GM18858 (cell line): ENCODE measurements at regions not wholly inside any gene's neighbourhood (a gene's known extent, or its start where the extent isn't known, plus 50 kb on each side); places are given as distances from the start of the nearest gene placed in this dataset.
A peak's percentile ranks its signal among the peaks of the same experiment; 100 is the strongest.

Experiments used
- ATAC-seq: cut with Tn5 transposase; IDR thresholded peaks from one replicate; pipeline ENCODE4 v1.9.1; 2021; ENCODE audit not compliant: unreplicated experiment

GRCh38 chr14:53478174-53478573 lies 325.1 kb upstream of the DDHD1 start:
- ATAC-seq, result no peak

GRCh38 chr14:53473480-53473879 lies 320.4 kb upstream of the DDHD1 start:
- ATAC-seq, result no peak

- ATAC-seq, result no peak
Observed at GRCh38 chr14:53472306-53472705, 319.2 kb upstream of the DDHD1 start.

GRCh38 chr14:53470351-53471043 lies 317.4 kb upstream of the DDHD1 start:
- ATAC-seq, result no peak

- no peak for ATAC-seq
Observed at GRCh38 chr14:53468876-53469275, 315.8 kb upstream of the DDHD1 start.

- ATAC-seq, result no peak
Observed at GRCh38 chr14:53464376-53464775, 311.3 kb upstream of the DDHD1 start.

GRCh38 chr14:53462931-53463778 lies 310.0 kb upstream of the DDHD1 start:
- ATAC-seq, result no peak

- no peak for ATAC-seq
Observed at GRCh38 chr14:53461858-53462257, 308.7 kb upstream of the DDHD1 start.

- ATAC-seq, result no peak
Observed at GRCh38 chr14:53460544-53460943, 307.4 kb upstream of the DDHD1 start.

- ATAC-seq, result no peak
Observed at GRCh38 chr14:53458368-53458814, 305.3 kb upstream of the DDHD1 start.

GRCh38 chr14:53456931-53457330 lies 303.8 kb upstream of the DDHD1 start:
- ATAC-seq, result no peak

GRCh38 chr14:53452005-53452673 lies 299.0 kb upstream of the DDHD1 start:
- no peak for ATAC-seq

- ATAC-seq, result no peak
Observed at GRCh38 chr14:53450871-53451270, 297.7 kb upstream of the DDHD1 start.

GRCh38 chr14:53448682-53449081 lies 295.6 kb upstream of the DDHD1 start:
- ATAC-seq, result no peak

- no peak for ATAC-seq
Observed at GRCh38 chr14:53444677-53445312, 291.7 kb upstream of the DDHD1 start.

GRCh38 chr14:53441789-53442188 lies 288.7 kb upstream of the DDHD1 start:
- ATAC-seq, result no peak

GRCh38 chr14:53437858-53438257 lies 284.7 kb upstream of the DDHD1 start:
- ATAC-seq, result no peak

GRCh38 chr14:53432378-53432802 lies 279.3 kb upstream of the DDHD1 start:
- ATAC-seq, result peak; percentile 66

- no peak for ATAC-seq
Observed at GRCh38 chr14:53430870-53431269, 277.7 kb upstream of the DDHD1 start.

- no peak for ATAC-seq
Observed at GRCh38 chr14:53412819-53413675, 259.9 kb upstream of the DDHD1 start.
